ENCODE measurements at regions not wholly inside any gene's neighbourhood (a gene's known extent, or its start where the extent isn't known, plus 50 kb on each side); places are given as distances from the start of the nearest gene placed in this dataset.

- no peak for TF ChIP-seq TAF1 (IDR thresholded peaks at IDR 0.05; ENCODE audit: low read depth, low read length)
- no peak for TF ChIP-seq POLR2AphosphoS5 (IDR thresholded peaks at IDR 0.05; ENCODE audit: low read depth, low read length)
- no peak for TF ChIP-seq POLR2A (IDR thresholded peaks at IDR 0.05; ENCODE audit: low read depth, low read length)
- no peak for TF ChIP-seq PAX5 (IDR thresholded peaks at IDR 0.05; ENCODE audit: insufficient read depth, low read length, severe bottlenecking)
- TF ChIP-seq SPI1 (IDR thresholded peaks at IDR 0.05; ENCODE audit: low read depth, low read length): no peak
- no peak for TF ChIP-seq POU2F2 (IDR thresholded peaks at IDR 0.05; ENCODE audit: low read depth, low read length)
Observed at GRCh38 chr2:22126978-22127377, 1003.2 kb downstream of the TDRD15 start.
